Choroid plexus epithelial cell (primary cell): ENCODE measurements at regions not wholly inside any gene's neighbourhood (a gene's known extent, or its start where the extent isn't known, plus 50 kb on each side); places are given as distances from the start of the nearest gene placed in this dataset.
A peak's percentile ranks its signal among the peaks of the same experiment; 100 is the strongest.

Experiments
- DNase-seq: peaks from one replicate; pipeline ENCODE4 v3.0.0-alpha.2; 2010; ENCODE audit warnings: low read depth
- H3K4me3 ChIP-seq: 2 replicates; pipeline ENCODE4 v1.5.1; 2011; ENCODE audit warnings: low read depth, mild to moderate bottlenecking, control low read depth, low read length, moderate library complexity
- CTCF ChIP-seq: conservative IDR thresholded peaks from 2 replicates; pipeline ENCODE4 v1.5.1; 2011; ENCODE audit warnings: low read depth, mild to moderate bottlenecking, control low read depth, inconsistent platforms, low read length, moderate library complexity

DNA sequence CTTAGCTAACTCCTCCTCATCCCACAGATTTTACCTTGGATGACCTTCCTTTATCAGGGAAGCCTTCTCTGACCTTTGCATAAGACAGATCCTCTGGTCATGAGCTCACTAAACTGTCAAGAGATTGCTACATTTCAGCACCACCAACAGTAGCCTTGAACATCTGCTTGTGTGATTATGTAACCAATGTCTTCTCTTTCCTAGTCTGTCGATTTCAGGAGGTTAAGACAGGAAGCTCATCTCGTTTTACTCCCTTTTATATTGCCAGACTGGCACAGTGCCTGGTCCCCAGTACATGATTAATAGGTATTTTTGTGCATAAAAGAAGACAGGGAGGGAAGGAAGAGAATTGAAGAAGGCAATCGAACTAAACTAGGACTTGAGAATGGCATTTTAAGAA is 1697.7 kb downstream of the EFNB2 start:
- DNase-seq = peak; percentile 25
- no peak overlapping the region for H3K4me3 ChIP-seq
- TF ChIP-seq CTCF = no peak

DNA sequence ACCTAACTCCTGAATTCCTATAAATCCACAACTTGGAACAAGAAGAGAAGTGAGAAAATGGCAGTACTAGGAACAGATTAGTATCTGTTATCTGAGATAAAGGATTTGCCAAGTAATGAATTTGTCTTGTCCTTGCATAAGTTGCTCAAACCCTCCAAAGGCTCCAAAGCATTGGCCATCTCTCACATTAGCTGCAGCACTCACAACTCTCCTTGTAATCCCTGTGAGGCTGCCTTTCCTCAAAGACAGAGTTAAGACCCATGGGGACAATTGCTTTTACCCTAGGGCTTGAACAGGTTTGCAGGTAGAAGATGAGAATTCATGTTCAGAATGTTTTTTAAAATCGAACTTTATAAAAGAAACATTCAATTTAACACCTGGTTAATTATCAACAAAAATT is 1702.2 kb downstream of the EFNB2 start:
- H3K4me3 ChIP-seq = no peak overlapping the region
- TF ChIP-seq CTCF = no peak
- DNase-seq = no peak

DNA sequence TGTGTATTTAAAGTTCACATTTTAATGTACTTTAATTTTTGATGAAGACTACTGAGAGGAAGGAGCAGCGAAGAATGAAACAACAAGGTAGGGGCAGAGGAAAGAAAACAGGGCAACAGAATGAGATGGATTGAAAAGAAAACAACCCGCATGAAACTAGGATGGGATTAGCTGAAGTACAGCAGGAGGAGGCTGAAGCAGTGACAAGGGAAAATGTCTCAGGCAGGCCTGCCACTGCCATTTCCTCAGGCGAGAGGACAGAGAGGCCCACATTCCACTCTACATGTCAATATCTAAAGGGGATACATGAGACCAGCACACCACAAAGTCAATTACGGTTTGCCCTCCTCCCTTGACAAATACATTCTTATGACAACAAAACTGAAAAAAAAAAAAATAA is 1703.2 kb downstream of the EFNB2 start:
- DNase-seq = no peak
- no peak for TF ChIP-seq CTCF
- no peak overlapping the region for H3K4me3 ChIP-seq

DNA sequence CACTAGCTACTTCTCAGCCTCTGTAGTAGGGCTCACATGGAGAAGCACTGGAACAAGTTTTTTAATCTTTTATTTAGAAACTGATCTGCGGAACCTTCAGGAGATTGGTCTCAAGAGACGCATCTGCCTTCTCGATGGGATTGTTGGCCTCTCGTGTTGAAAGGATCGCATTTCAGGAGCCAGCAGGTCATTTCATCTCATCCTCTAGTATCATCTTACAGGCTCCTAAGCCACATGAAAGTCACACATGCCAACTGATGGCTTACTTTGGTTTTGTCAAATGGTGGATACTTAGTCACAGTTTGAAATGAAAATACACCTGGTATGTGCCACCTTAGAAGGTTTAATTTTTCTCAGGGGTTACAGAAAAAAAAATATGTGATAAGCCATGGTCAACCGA is 1703.6 kb downstream of the EFNB2 start:
- no peak for TF ChIP-seq CTCF
- H3K4me3 ChIP-seq = no peak overlapping the region
- no peak for DNase-seq

GRCh38 chr13:104823709-104824108 is 1711.8 kb downstream of the EFNB2 start:
- TF ChIP-seq CTCF = no peak
- no peak overlapping the region for H3K4me3 ChIP-seq
- DNase-seq = no peak

GRCh38 chr13:104823071-104823470 is 1712.4 kb downstream of the EFNB2 start:
- H3K4me3 ChIP-seq = no peak overlapping the region
- TF ChIP-seq CTCF = no peak
- DNase-seq = no peak

GRCh38 chr13:104817271-104817670 is 1718.2 kb downstream of the EFNB2 start:
- TF ChIP-seq CTCF = no peak
- no peak for DNase-seq

More at GRCh38 chr13:104817271-104817670, 1718.2 kb downstream of the EFNB2 start:
- H3K4me3 ChIP-seq = no peak overlapping the region
